ENCODE measurements at regions not wholly inside any gene's neighbourhood (a gene's known extent, or its start where the extent isn't known, plus 50 kb on each side); places are given as distances from the start of the nearest gene placed in this dataset.

DNA sequence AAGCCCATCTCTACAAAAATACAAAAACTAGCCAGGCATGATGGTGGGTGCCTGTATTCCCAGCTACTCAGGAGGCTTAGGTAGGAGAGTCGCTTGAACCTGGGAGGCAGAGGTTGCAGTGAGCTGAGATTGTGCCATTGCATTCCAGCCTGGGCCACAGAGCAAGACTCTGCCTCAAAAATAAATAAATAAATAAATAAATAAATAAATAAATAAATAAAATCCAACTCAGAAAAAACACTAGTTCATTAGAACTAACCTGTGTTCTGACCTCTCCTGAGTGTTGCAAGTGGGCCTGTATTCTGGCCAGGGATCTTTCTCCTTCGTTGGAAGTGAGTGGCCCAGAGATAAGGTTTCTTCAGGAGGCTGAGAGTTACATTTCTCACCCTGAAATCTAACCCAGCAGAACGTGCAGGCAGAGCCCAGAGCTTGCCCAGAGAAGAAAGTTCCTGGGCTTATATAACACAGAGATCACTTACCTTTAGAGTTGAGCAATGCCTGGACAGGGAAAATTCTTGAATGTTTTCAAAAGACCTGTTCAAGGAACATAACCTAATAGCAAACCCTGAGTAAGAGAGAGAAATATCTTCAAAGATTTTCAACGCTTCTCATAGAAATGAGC lies 583.9 kb downstream of the MCTP2 start:
- H3K9me3 Mint-ChIP-seq = no peaks in the 10 kb centered on the region
- DNase-seq (ENCODE audit: low spot score in 2 of 2) = no peak
- ATAC-seq = no peak
- H3K4me1 Mint-ChIP-seq = no peaks in the 10 kb centered on the region
- no peaks in the 10 kb centered on the region for H3K36me3 Mint-ChIP-seq
- no peak overlapping the region for H3K4me3 Mint-ChIP-seq
- H3K27ac Mint-ChIP-seq = no peak overlapping the region

DNA sequence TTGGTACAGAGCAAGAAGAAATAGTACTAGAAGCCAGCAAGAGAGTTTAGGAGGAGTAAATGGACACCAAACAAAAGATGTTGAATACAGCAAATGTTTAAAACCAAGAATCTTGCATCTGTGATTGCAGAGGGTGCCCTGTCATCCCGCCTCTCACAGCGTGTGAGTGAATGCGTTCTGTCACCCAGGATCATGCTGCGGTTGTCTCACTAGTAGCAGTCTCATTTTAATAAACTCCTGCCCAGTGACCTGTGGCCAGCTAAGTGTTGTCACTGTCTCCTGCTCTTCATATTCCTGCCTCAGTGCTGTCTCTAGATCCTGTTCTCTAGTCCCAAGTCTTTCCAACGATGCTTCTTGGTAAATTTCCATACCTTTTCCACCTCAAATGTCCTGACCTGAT lies 584.6 kb downstream of the MCTP2 start:
- DNase-seq (ENCODE audit: low spot score in 2 of 2) (no peak), ATAC-seq (no peak)
- no peaks in the 10 kb centered on the region for H3K36me3 Mint-ChIP-seq
- no peaks in the 10 kb centered on the region for H3K9me3 Mint-ChIP-seq
- H3K4me1 Mint-ChIP-seq = no peaks in the 10 kb centered on the region
- H3K27ac Mint-ChIP-seq = no peak overlapping the region
- H3K4me3 Mint-ChIP-seq = no peak overlapping the region

- no peak for ATAC-seq
- H3K9me3 Mint-ChIP-seq = no peaks in the 10 kb centered on the region
- no peak for DNase-seq (ENCODE audit: low spot score in 2 of 2)
- no peak overlapping the region for H3K4me3 Mint-ChIP-seq
- no peaks in the 10 kb centered on the region for H3K4me1 Mint-ChIP-seq
- no peak overlapping the region for H3K27ac Mint-ChIP-seq
- no peaks in the 10 kb centered on the region for H3K36me3 Mint-ChIP-seq
Observed at GRCh38 chr15:94829887-94830884, 598.8 kb downstream of the MCTP2 start.

DNA sequence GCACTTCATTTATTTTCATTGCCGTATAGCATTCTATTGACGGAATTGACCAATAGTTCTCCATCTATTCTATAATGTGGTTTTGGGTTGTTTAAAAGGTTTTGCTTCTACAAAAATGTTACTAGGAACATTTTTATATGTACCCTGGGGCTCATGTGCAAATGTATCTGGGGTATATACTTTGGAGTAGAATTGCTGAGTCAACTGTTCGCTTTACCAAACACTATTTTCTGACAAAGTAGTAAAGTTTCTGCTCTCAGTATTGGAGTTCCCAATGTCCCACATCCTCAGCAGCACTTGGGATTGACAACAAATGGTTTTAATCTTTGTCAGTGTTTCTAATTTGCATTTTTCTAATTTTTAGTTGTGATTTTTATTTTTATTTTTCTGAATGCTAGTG lies 602.6 kb downstream of the MCTP2 start:
- ATAC-seq = no peak
- H3K4me1 Mint-ChIP-seq = no peaks in the 10 kb centered on the region
- H3K4me3 Mint-ChIP-seq = no peak overlapping the region
- no peaks in the 10 kb centered on the region for H3K9me3 Mint-ChIP-seq
- DNase-seq (ENCODE audit: low spot score in 2 of 2) = no peak
- no peak overlapping the region for H3K27ac Mint-ChIP-seq
- no peaks in the 10 kb centered on the region for H3K36me3 Mint-ChIP-seq

- ATAC-seq (no peak), DNase-seq (ENCODE audit: low spot score in 2 of 2) (no peak)
- no peaks in the 10 kb centered on the region for H3K9me3 Mint-ChIP-seq
- no peaks in the 10 kb centered on the region for H3K4me1 Mint-ChIP-seq
- no peak overlapping the region for H3K27ac Mint-ChIP-seq
- no peak overlapping the region for H3K4me3 Mint-ChIP-seq
- no peaks in the 10 kb centered on the region for H3K36me3 Mint-ChIP-seq
Observed at GRCh38 chr15:94834494-94834893, 603.1 kb downstream of the MCTP2 start.

GRCh38 chr15:94838281-94838680 lies 606.9 kb downstream of the MCTP2 start:
- no peak overlapping the region for H3K4me3 Mint-ChIP-seq
- no peaks in the 10 kb centered on the region for H3K9me3 Mint-ChIP-seq
- no peaks in the 10 kb centered on the region for H3K36me3 Mint-ChIP-seq
- H3K4me1 Mint-ChIP-seq = no peaks in the 10 kb centered on the region
- H3K27ac Mint-ChIP-seq = no peak overlapping the region
- ATAC-seq = no peak
- DNase-seq (ENCODE audit: low spot score in 2 of 2) = no peak

GRCh38 chr15:94840794-94841783 lies 609.7 kb downstream of the MCTP2 start:
- no peak overlapping the region for H3K4me3 Mint-ChIP-seq
- no peaks in the 10 kb centered on the region for H3K9me3 Mint-ChIP-seq
- ATAC-seq (no peak), DNase-seq (ENCODE audit: low spot score in 2 of 2) (no peak)
- H3K36me3 Mint-ChIP-seq = no peaks in the 10 kb centered on the region
- H3K27ac Mint-ChIP-seq = no peak overlapping the region
- no peaks in the 10 kb centered on the region for H3K4me1 Mint-ChIP-seq

GRCh38 chr15:94843060-94843459 lies 611.7 kb downstream of the MCTP2 start:
- Mint-ChIP-seq H3K4me3 (no peak overlapping the region), H3K4me1 (no peaks in the 10 kb centered on the region), H3K9me3 (peaks cover 4% of the 10 kb centered on the region), H3K27ac (no peak overlapping the region), H3K36me3 (no peaks in the 10 kb centered on the region)
- DNase-seq (ENCODE audit: low spot score in 2 of 2) (no peak), ATAC-seq (no peak)

- DNase-seq (ENCODE audit: low spot score in 2 of 2) (no peak), ATAC-seq (no peak)
- Mint-ChIP-seq H3K9me3 (peaks cover 4% of the 10 kb centered on the region), H3K4me3 (no peak overlapping the region), H3K27ac (no peak overlapping the region), H3K4me1 (no peaks in the 10 kb centered on the region), H3K36me3 (no peaks in the 10 kb centered on the region)
Observed at GRCh38 chr15:94844198-94844537, 612.8 kb downstream of the MCTP2 start.

GRCh38 chr15:94844538-94845389 lies 613.4 kb downstream of the MCTP2 start:
- peaks cover 4% of the 10 kb centered on the region for H3K9me3 Mint-ChIP-seq
- no peak overlapping the region for H3K27ac Mint-ChIP-seq
- ATAC-seq = no peak
- H3K36me3 Mint-ChIP-seq = no peaks in the 10 kb centered on the region
- no peaks in the 10 kb centered on the region for H3K4me1 Mint-ChIP-seq
- H3K4me3 Mint-ChIP-seq = no peak overlapping the region
- no peak for DNase-seq (ENCODE audit: low spot score in 2 of 2)

- no peak for ATAC-seq
- Mint-ChIP-seq H3K36me3 (no peaks in the 10 kb centered on the region), H3K4me3 (no peak overlapping the region), H3K9me3 (peaks cover 4% of the 10 kb centered on the region), H3K4me1 (no peaks in the 10 kb centered on the region), H3K27ac (no peak overlapping the region)
- no peak for DNase-seq (ENCODE audit: low spot score in 2 of 2)
Observed at GRCh38 chr15:94845390-94845716, 614.0 kb downstream of the MCTP2 start.

DNA sequence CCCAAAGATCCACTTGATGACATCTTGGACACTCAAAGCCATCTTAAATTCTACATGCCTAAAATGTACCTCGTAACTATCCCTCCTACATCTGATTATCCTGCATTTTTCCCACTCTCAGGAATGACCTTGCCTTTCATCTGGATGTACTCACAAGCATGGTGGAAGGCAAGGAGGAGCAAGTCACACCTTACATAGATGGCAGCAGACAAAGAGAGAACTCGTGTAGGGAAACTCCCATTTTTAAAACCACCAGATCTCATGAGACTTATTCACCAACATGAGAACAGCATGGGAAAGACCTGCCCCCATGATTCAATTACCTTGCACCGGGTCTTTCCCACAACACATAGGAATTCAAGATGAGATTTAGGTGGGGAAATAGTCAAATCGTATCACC lies 616.0 kb downstream of the MCTP2 start:
- Mint-ChIP-seq H3K27ac (no peak overlapping the region), H3K4me1 (no peaks in the 10 kb centered on the region), H3K36me3 (no peaks in the 10 kb centered on the region), H3K9me3 (peaks cover 4% of the 10 kb centered on the region), H3K4me3 (no peak overlapping the region)
- DNase-seq (ENCODE audit: low spot score in 2 of 2) (no peak), ATAC-seq (no peak)

DNA sequence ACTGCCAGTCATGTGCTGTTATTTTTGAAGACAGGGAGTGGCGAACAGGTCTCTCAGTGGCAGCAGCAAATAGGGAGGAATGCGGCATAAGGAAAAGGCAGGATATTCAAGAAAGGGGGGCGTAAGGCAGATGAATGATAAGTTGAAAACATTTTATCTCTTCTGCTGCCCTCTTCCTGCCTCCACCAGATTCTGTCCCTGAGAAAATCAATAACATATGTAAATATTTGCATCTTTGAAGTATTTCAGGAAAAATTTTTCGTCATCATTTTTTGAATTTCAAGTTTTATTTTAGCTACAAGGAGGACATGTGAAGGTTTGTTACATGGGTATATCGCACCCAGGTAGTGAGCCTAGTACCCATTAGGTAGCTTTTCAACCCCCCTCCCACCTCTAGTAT lies 616.7 kb downstream of the MCTP2 start:
- ATAC-seq (no peak), DNase-seq (ENCODE audit: low spot score in 2 of 2) (no peak)
- no peaks in the 10 kb centered on the region for H3K36me3 Mint-ChIP-seq
- peaks cover 4% of the 10 kb centered on the region for H3K9me3 Mint-ChIP-seq
- no peaks in the 10 kb centered on the region for H3K4me1 Mint-ChIP-seq
- H3K27ac Mint-ChIP-seq = no peak overlapping the region
- H3K4me3 Mint-ChIP-seq = no peak overlapping the region

- Mint-ChIP-seq H3K36me3 (no peaks in the 10 kb centered on the region), H3K4me3 (no peak overlapping the region), H3K27ac (no peak overlapping the region), H3K4me1 (no peaks in the 10 kb centered on the region), H3K9me3 (peaks cover 3% of the 10 kb centered on the region)
- no peak for ATAC-seq
- no peak for DNase-seq (ENCODE audit: low spot score in 2 of 2)
Observed at GRCh38 chr15:94855018-94855408, 623.7 kb downstream of the MCTP2 start.

Data from stimulated activated effector memory CD8-positive, alpha-beta T cell treated with anti-CD3 and anti-CD28 coated beads, Interleukin-12 subunit alpha, Interleukin-12 subunit beta, amount 100 ng/mL, for 72 hours (primary cell).